ENCODE measurements at regions not wholly inside any gene's neighbourhood (a gene's known extent, or its start where the extent isn't known, plus 50 kb on each side); places are given as distances from the start of the nearest gene placed in this dataset.

DNA sequence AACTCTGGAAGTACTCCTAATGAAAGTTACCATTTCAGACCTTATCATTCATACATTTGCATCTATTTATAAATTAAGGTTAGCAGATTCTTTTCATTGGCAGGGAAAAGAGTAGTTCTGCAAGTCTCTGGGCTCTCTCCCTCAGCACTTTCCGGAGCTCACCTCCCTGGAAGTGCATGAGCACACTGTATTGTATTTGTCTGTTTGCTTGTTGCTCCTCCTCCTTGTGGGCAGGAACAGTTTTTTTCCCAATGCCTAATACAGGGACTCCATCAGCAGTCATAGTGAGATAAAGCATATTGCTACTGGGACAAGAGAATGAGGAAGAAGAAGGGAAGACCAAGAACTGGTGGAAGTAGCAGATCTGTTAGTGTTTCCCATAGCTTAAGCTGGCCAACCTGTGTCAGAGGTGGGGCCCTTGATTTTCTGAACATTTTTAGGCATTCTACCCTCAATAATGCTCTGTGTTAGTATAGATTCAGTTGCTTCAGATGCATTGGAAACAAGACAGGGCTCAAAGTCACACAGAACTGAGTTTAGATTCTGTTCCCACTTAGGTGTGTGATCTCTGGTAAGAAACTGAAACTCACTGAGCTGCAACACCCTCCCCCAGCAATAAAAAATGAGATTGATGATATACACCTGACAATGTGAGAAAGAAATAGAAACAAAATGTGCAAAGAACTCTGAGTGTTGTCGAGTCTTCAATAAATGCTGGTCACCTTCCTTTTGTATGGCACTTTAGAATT is 407.8 kb downstream of the TUSC7 start:
- Mint-ChIP-seq H3K9me3 (no peaks in the 10 kb centered on the region), H3K4me3 (no peak overlapping the region), H3K27ac (no peak overlapping the region), H3K36me3 (ENCODE audit: low read depth) (no peaks in the 10 kb centered on the region), H3K27me3 (ENCODE audit: insufficient read depth) (no peaks in the 10 kb centered on the region), H3K4me1 (peaks cover 30% of the 10 kb centered on the region)
- no peak overlapping the region for H3K4me3 ChIP-seq (ENCODE audit: low read length)
- no peak for DNase-seq
- no peaks in the 10 kb centered on the region for H3K36me3 ChIP-seq (ENCODE audit: control insufficient read depth, insufficient read depth, low read length)
- H3K4me1 ChIP-seq (ENCODE audit: control insufficient read depth, insufficient read depth, low read length) = peaks cover 18% of the 10 kb centered on the region
- 86 to 90% methylated on average over 1 to 2 of the region's 2 CpGs for WGBS, 2 experiments (ENCODE audit: insufficient coverage in 1 of 2, insufficient read length in 1 of 2)
- H3K9me3 ChIP-seq (ENCODE audit: control insufficient read depth, low read length) = no peaks in the 10 kb centered on the region
- no peak overlapping the region for H3K27ac ChIP-seq (ENCODE audit: low read depth, low read length)
- no peaks in the 10 kb centered on the region for H3K27me3 ChIP-seq (ENCODE audit: control insufficient read depth, insufficient read depth, low read length, poor library complexity, severe bottlenecking)
- TF ChIP-seq, protein P1, sequence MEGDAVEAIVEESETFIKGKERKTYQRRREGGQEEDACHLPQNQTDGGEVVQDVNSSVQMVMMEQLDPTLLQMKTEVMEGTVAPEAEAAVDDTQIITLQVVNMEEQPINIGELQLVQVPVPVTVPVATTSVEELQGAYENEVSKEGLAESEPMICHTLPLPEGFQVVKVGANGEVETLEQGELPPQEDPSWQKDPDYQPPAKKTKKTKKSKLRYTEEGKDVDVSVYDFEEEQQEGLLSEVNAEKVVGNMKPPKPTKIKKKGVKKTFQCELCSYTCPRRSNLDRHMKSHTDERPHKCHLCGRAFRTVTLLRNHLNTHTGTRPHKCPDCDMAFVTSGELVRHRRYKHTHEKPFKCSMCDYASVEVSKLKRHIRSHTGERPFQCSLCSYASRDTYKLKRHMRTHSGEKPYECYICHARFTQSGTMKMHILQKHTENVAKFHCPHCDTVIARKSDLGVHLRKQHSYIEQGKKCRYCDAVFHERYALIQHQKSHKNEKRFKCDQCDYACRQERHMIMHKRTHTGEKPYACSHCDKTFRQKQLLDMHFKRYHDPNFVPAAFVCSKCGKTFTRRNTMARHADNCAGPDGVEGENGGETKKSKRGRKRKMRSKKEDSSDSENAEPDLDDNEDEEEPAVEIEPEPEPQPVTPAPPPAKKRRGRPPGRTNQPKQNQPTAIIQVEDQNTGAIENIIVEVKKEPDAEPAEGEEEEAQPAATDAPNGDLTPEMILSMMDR (conservative IDR thresholded peaks at IDR 0.05) = no peak
- no peak overlapping the region for H3K9ac ChIP-seq (ENCODE audit: extremely low read depth, low read length, poor library complexity, severe bottlenecking)

DNA sequence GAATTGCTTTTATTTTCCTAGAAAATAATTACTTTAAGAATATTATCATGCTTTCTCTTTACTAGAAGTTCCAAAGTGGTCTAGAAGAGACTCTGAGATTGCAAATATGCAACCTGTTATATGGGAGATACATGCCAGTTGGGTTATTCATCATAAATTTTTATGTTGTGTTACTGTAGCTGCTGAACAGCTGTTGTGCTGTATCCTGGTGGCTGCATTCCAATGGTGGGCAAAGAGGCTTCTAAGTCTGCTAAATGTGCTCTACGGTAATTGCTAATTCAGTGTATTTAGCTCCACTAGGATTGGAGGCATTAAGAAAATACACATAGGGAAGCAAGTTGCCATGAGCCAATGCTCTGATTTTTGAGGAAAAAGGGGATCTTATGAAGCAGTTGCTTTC is 409.0 kb downstream of the TUSC7 start:
- Histone ChIP-seq H3K27ac (ENCODE audit: low read depth, low read length) (no peak overlapping the region), H3K4me3 (ENCODE audit: low read length) (no peak overlapping the region), H3K36me3 (ENCODE audit: control insufficient read depth, insufficient read depth, low read length) (no peaks in the 10 kb centered on the region), H3K9me3 (ENCODE audit: control insufficient read depth, low read length) (no peaks in the 10 kb centered on the region), H3K4me1 (ENCODE audit: control insufficient read depth, insufficient read depth, low read length) (peaks cover 18% of the 10 kb centered on the region), H3K9ac (ENCODE audit: extremely low read depth, low read length, poor library complexity, severe bottlenecking) (no peak overlapping the region), H3K27me3 (ENCODE audit: control insufficient read depth, insufficient read depth, low read length, poor library complexity, severe bottlenecking) (no peaks in the 10 kb centered on the region)
- H3K9me3 Mint-ChIP-seq = no peaks in the 10 kb centered on the region
- H3K27ac Mint-ChIP-seq = no peak overlapping the region
- no peak for DNase-seq
- H3K4me1 Mint-ChIP-seq = peaks cover 30% of the 10 kb centered on the region
- TF ChIP-seq, protein P1 (conservative IDR thresholded peaks at IDR 0.05) = no peak
- no peak overlapping the region for H3K4me3 Mint-ChIP-seq
- H3K36me3 Mint-ChIP-seq (ENCODE audit: low read depth) = no peaks in the 10 kb centered on the region
- no peaks in the 10 kb centered on the region for H3K27me3 Mint-ChIP-seq (ENCODE audit: insufficient read depth)
- 98 to 100% methylated on average over 1 of the region's 1 CpG for WGBS, 2 experiments (ENCODE audit: insufficient coverage in 1 of 2, insufficient read length in 1 of 2)

DNA sequence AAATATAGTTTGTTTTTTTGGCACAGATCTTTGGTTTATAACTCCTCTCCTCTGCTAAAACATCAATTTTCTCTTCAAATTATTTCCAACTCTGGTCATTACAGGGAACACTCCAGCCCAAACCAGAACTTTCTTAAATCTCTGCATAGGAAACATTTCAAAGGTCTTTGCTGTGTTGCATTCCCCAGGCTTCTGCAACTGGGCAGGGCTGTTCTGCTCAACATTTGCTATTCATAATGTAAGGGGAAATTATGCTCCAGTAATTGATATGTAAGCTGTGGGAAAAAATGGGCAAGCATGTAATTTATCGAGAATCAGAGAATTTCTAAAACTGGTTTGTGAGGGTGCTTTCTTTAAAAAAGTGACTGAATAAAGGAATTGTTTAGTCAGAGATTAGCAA is 410.4 kb downstream of the TUSC7 start:
- Histone ChIP-seq H3K9me3 (ENCODE audit: control insufficient read depth, low read length) (no peaks in the 10 kb centered on the region), H3K27me3 (ENCODE audit: control insufficient read depth, insufficient read depth, low read length, poor library complexity, severe bottlenecking) (no peaks in the 10 kb centered on the region), H3K4me3 (ENCODE audit: low read length) (no peak overlapping the region), H3K36me3 (ENCODE audit: control insufficient read depth, insufficient read depth, low read length) (no peaks in the 10 kb centered on the region), H3K27ac (ENCODE audit: low read depth, low read length) (no peak overlapping the region), H3K9ac (ENCODE audit: extremely low read depth, low read length, poor library complexity, severe bottlenecking) (no peak overlapping the region), H3K4me1 (ENCODE audit: control insufficient read depth, insufficient read depth, low read length) (peaks cover 11% of the 10 kb centered on the region)
- WGBS, 2 experiments (ENCODE audit: insufficient coverage in 1 of 2, insufficient read length in 1 of 2) = 83 to 94% methylated on average over 1 of the region's 1 CpG
- no peak overlapping the region for H3K4me3 Mint-ChIP-seq
- H3K4me1 Mint-ChIP-seq = peaks cover 20% of the 10 kb centered on the region
- H3K9me3 Mint-ChIP-seq = no peaks in the 10 kb centered on the region
- no peak overlapping the region for H3K27ac Mint-ChIP-seq
- no peaks in the 10 kb centered on the region for H3K27me3 Mint-ChIP-seq (ENCODE audit: insufficient read depth)
- TF ChIP-seq, protein P1 (conservative IDR thresholded peaks at IDR 0.05) = no peak
- DNase-seq = no peak
- no peaks in the 10 kb centered on the region for H3K36me3 Mint-ChIP-seq (ENCODE audit: low read depth)

Data from endodermal cell (in vitro differentiated cells).